ENCODE measurements at regions not wholly inside any gene's neighbourhood (a gene's known extent, or its start where the extent isn't known, plus 50 kb on each side); places are given as distances from the start of the nearest gene placed in this dataset.

- no peak for FAIRE-seq
Observed at GRCh38 chrX:139121616-139122286, 408.8 kb upstream of the F9 start.

DNA sequence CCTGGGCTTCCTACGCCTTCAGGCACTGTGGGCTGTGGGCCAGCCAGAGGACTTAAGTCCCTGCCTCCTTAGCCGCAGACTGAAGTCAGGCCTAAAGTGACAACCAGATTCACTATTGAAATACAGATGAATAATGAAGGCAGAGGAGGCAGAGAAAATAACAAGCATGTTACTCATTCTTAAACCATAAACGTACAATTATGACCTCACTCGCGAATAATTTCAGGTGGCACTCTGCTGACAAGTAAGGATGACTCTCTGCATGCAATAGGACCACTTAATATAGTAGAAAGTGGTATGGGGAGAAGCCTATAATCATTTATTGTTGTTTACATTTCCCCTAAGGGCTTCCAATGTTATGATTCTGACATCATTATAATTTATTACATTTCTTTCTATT, 409.2 kb upstream of the FGF13 start:
- ChIA-PET CTCF (ENCODE audit: low intra/inter-chr PET ratio, low total read pairs) (no interaction called here), POLR2A (no interaction called here)
- ATAC-seq (no peak), FAIRE-seq (no peak), DNase-seq (ENCODE audit: low spot score) (no peak)
- no peak overlapping the region for H2AFZ ChIP-seq (ENCODE audit: low read length)
- intact Hi-C loops (cut with micrococcal nuclease; ENCODE audit: unreplicated experiment) (no loop called here), in situ Hi-C loops (cut with HindIII; ENCODE audit: extremely low pct_ligation_motif_present, low pct_unique_long_range_greater_than_20kb) (no loop called here)
- H3K4me2 ChIP-seq (ENCODE audit: low read depth, low read length): no peak overlapping the region
- BruUV-seq (replicated peaks): no TSS peak
- no peaks in the 10 kb centered on the region for H4K20me1 ChIP-seq (ENCODE audit: insufficient read depth, low read length)
- H3K9ac ChIP-seq (ENCODE audit: insufficient read depth, low read depth, low read length): no peak overlapping the region
- H3K4me3 ChIP-seq (replicated peaks in 1 of 3; ENCODE audit: insufficient read depth in 1 of 3, low read depth in 2 of 3, low read length in 3 of 3): no peak overlapping the region
- H3K27me3 ChIP-seq (ENCODE audit: control insufficient read depth in 1 of 2, insufficient read depth in 2 of 2, low read length in 2 of 2): no peaks in the 10 kb centered on the region
- H3K4me1 ChIP-seq (ENCODE audit: insufficient read depth, low read length): no peaks in the 10 kb centered on the region
- H3K9me3 ChIP-seq (ENCODE audit: low read length): no peaks in the 10 kb centered on the region
- 5% methylated on average over 5 of the region's 5 CpGs for WGBS (ENCODE audit: low lambda C conversion rate)
- TF ChIP-seq SIX1 (CRISPR knock-in tag; IDR thresholded peaks at IDR 0.05; ENCODE audit: borderline replicate concordance) (no peak), IRX3 (CRISPR knock-in tag; IDR thresholded peaks at IDR 0.05; ENCODE audit: borderline replicate concordance, low read depth) (no peak), GPN1 (CRISPR knock-in tag; IDR thresholded peaks at IDR 0.05; ENCODE audit: borderline replicate concordance) (no peak), HOXA9 (CRISPR knock-in tag; IDR thresholded peaks at IDR 0.05; ENCODE audit: borderline replicate concordance) (no peak), ZNF512B (CRISPR knock-in tag; IDR thresholded peaks at IDR 0.05; ENCODE audit: borderline replicate concordance) (no peak), ARNT (IDR thresholded peaks at IDR 0.05) (no peak), RBM39 (IDR thresholded peaks at IDR 0.05; ENCODE audit: low read depth, low read length, poor library complexity, severe bottlenecking) (no peak), ETV6 (CRISPR knock-in tag; conservative IDR thresholded peaks at IDR 0.05) (no peak), ZNF879 (CRISPR knock-in tag; IDR thresholded peaks at IDR 0.05) (no peak), ZNF10 (CRISPR knock-in tag; IDR thresholded peaks at IDR 0.05; ENCODE audit: borderline replicate concordance, low read depth) (no peak), DPF2 (CRISPR knock-in tag; IDR thresholded peaks at IDR 0.05; ENCODE audit: borderline replicate concordance, low read depth) (no peak), ZNF768 (CRISPR knock-in tag; IDR thresholded peaks at IDR 0.05) (no peak), ZNF547 (CRISPR knock-in tag; IDR thresholded peaks at IDR 0.05) (no peak), PRMT3 (CRISPR knock-in tag; IDR thresholded peaks at IDR 0.05; ENCODE audit: borderline replicate concordance, low read depth) (no peak)
- H3K36me3 ChIP-seq (replicated peaks in 1 of 2; ENCODE audit: control insufficient read depth in 1 of 2, insufficient read depth in 2 of 2, low read length in 2 of 2): no peaks in the 10 kb centered on the region
- H3K79me2 ChIP-seq (ENCODE audit: insufficient read depth, low read length): no peaks in the 10 kb centered on the region
- no peak overlapping the region for H3K27ac ChIP-seq (ENCODE audit: extremely low read length, insufficient read depth, low read length)

More at GRCh38 chrX:139121616-139122286, 408.8 kb upstream of the F9 start:
- no peak overlapping the region for H3K27ac ChIP-seq (ENCODE audit: extremely low read length, insufficient read depth, low read length)
- POLR2A ChIA-PET: no interaction called here
- H3K4me3 ChIP-seq (replicated peaks in 1 of 3; ENCODE audit: insufficient read depth in 1 of 3, low read depth in 2 of 3, low read length in 3 of 3): no peak overlapping the region
- no peaks in the 10 kb centered on the region for H3K4me1 ChIP-seq (ENCODE audit: insufficient read depth, low read length)
- no peaks in the 10 kb centered on the region for H4K20me1 ChIP-seq (ENCODE audit: insufficient read depth, low read length)
- CTCF ChIA-PET (ENCODE audit: low intra/inter-chr PET ratio, low total read pairs): no interaction called here
- no peaks in the 10 kb centered on the region for H3K36me3 ChIP-seq (replicated peaks in 1 of 2; ENCODE audit: control insufficient read depth in 1 of 2, insufficient read depth in 2 of 2, low read length in 2 of 2)
- 0% methylated on average over 4 of the region's 4 CpGs for WGBS (ENCODE audit: low lambda C conversion rate)
- BruUV-seq (replicated peaks): no TSS peak
- H2AFZ ChIP-seq (ENCODE audit: low read length): no peak overlapping the region
- H3K79me2 ChIP-seq (ENCODE audit: insufficient read depth, low read length): no peaks in the 10 kb centered on the region
- H3K9me3 ChIP-seq (ENCODE audit: low read length): no peaks in the 10 kb centered on the region
- intact Hi-C loops (cut with micrococcal nuclease; ENCODE audit: unreplicated experiment): no loop called here
- no peaks in the 10 kb centered on the region for H3K27me3 ChIP-seq (ENCODE audit: control insufficient read depth in 1 of 2, insufficient read depth in 2 of 2, low read length in 2 of 2)
- H3K9ac ChIP-seq (ENCODE audit: insufficient read depth, low read depth, low read length): no peak overlapping the region
- DNase-seq (ENCODE audit: low spot score): no peak
- no peak overlapping the region for H3K4me2 ChIP-seq (ENCODE audit: low read depth, low read length)
- TF ChIP-seq ZNF501 (CRISPR knock-in tag; IDR thresholded peaks at IDR 0.05) (no peak), NR2F1 (CRISPR knock-in tag; IDR thresholded peaks at IDR 0.05) (no peak)
- in situ Hi-C loops (cut with HindIII; ENCODE audit: extremely low pct_ligation_motif_present, low pct_unique_long_range_greater_than_20kb): no loop called here
- no peak for ATAC-seq

Measured in HepG2 (cell line).